ENCODE measurements at regions not wholly inside any gene's neighbourhood (a gene's known extent, or its start where the extent isn't known, plus 50 kb on each side); places are given as distances from the start of the nearest gene placed in this dataset.

DNA sequence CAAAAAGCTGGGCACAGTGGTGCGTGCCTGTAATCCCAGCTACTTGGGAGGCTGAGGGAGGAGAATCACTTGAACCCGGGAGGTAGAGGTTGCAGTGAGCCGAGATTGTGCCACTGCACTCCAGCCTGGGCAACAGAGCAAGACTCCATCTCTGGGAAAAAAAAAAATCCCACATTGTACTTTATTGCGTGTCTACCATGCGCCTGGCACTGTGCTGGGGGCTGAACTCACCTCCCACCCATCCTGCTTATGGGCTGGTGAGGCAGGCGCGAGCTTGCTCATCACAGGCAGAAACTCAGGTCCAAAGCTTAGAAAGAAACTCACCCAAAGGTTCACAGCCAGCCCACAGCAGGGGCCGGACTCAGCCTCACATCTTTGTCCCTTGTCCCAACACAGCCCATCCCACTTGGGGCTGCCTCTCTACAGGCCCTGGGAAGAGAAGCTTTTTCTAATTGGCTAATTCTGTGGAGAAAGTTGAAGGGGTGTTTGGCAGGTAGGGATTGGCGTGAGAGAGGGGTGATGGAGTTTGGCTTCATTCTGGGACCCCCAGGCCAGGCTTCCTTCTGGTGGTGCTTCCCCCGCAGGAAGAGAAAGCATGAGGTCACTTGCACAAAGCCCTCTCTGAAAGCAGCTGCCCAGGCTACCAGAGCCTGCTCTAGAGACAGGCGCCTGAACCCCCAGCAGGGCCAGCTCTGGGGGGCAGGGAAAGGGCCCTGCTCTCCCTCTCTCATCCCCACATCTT is 122.6 kb upstream of the SMAD3 start:
- no peak for DNase-seq (ENCODE audit: low read depth in 1 of 2, low spot score in 1 of 2)

DNA sequence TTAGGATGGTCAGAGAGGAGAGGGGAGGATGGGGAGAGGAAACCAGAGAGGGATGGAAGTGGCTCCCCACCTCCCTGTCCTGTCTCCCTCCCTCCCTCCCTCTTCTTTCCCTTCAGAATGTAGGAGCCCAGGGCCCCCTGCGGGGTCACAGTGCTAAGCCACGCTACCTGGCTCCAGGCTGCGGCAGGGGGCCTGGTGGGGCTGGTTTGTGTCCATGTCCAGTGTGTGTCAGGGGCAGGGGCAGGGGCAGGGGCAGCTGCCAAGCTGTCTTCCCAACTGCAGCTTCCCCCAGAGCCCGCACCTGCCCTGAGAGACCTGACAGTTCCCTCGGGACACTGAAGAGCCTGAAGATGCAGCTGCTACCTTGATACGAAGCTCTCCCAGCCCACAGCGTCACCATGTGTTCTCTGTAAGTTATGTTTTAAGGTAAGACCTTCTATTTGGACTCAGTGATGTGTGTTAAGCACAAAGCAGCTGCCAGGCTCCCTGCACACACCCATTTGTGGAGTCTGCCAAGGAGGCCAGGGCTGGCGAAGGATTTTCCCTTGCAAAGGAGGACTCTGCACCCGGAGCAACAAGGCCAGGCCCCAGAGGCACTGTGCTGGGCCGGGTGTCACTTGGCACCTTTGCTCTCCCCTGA is 121.8 kb upstream of the SMAD3 start:
- DNase-seq (ENCODE audit: low read depth in 1 of 2, low spot score in 1 of 2): no peak

DNA sequence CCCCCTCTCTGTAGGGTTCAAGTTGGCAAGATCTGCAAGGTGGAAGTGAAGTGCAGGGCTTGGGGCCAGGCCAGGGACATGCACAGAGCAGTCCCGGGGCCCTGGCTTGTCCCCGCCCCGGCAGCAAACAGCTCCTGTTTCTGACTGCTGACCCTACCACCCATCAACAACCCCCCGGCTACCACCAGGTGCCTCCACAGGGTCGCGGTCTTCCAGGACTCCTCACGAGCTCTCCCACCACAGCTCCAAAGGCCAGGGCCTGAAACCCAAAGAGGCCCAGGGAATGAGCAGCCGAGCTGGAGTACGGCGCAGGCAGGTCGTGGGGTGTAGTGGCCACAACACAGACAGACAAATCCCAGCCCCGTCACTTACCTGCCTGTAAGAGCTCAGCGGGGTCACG is 121.3 kb upstream of the SMAD3 start:
- DNase-seq (ENCODE audit: low read depth in 1 of 2, low spot score in 1 of 2): no peak

DNA sequence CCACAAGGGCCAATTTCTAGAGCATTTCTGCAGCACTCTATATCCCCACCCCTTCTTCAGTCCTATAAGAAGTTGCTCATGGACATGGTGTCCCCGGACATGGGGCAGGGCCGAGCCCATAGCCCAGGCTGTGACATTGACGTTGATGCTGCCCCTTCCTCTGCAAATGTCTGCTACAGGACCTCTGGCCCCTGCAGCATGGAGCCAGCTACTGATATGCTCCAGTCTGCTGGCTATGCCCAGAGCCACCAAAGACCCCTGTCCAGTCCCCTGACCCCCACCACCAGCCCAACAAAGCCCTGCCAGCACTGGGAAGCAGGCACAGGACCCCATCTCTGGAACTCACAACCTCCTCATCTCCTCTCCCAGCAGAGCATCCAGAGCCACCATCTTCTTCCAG is 120.1 kb upstream of the SMAD3 start:
- DNase-seq (ENCODE audit: low read depth in 1 of 2, low spot score in 1 of 2): no peak

DNA sequence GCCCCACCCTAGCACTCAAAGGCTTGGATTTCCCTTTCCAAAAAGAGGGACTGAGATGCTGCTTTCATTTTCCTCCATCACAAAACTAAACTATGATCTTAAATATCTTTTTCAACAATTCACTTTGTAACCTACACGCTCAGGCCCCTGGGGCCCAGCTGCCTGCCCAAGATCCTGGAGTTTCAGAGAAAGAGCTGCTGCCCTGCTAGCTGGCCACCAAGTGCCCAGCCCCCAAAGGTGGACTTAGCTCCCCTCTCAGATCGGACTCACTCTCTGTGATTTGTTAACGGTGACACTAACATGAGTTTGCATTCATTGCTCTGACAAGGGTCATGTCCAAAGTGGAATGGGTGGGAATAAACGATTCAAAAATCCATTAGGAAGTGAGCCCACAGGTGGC is 119.6 kb upstream of the SMAD3 start:
- no peak for DNase-seq (ENCODE audit: low read depth in 1 of 2, low spot score in 1 of 2)

DNA sequence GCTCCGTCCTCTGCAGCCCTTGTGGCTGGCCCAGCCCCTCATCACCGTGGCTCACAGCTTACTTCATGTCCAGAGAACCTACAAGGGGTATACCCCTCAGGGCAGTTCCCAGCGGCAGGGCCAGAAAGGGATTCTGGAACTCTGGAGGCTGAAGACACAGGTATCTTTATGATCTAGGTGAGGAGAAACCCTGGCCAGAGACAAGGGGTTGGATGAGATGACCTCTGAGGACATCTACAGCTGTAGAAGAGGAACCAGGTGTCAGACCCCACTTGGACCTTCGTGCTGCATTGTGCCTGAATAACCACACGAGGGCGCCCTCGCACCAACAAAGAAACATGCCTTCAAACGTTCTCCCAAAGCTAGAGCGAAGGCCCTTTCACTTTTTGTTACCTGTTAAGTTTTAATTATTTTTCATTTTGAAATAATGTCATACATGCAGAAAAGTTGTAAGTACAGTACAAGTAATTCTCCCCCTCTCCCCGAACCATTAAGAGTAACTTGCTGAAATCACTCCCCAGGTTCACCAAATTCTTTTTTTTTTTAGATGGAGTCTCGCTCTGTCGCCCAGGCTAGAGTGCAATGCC is 118.7 kb upstream of the SMAD3 start:
- DNase-seq (ENCODE audit: low read depth in 1 of 2, low spot score in 1 of 2): peak; percentile 53 to 61

DNA sequence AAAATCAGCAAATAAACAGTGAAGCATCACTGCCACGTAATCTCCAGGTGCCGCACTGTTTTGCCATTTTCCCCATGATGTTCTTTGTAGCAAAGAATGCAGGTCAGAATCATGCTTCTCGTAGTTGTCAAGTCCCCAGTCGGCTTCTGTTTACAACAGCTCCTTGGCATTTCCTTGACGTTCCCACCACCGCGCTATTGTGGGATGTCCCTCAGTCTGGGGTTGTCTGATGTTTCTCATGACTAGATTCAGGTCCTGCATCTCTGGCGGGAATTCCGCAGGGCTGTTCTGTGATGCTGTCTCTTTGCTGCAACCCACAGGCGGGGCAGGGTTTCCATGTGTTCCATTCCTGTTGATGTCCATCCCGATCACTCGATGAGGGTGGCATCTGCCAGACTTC is 117.9 kb upstream of the SMAD3 start:
- DNase-seq (ENCODE audit: low read depth in 1 of 2, low spot score in 1 of 2): no peak

DNA sequence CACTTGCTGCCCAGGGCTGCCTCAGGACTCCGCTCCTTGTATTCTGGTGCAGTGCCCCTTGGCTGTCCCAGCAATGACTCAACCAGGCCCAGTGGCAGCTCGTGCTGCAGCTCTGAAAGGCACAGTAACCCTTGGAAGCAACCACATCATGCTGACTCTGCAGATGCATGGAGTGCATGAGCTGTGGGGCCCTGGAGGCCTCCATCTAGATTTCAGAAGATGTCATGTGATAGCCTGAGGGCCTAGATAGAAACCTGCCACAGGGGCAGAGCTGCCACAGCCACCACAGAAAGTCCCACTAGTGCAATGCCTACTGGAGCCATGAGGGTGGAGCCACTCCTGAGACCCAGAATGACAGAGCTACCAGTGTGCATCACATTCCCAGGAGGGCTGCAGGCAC is 117.1 kb upstream of the SMAD3 start:
- no peak for DNase-seq (ENCODE audit: low read depth in 1 of 2, low spot score in 1 of 2)

DNA sequence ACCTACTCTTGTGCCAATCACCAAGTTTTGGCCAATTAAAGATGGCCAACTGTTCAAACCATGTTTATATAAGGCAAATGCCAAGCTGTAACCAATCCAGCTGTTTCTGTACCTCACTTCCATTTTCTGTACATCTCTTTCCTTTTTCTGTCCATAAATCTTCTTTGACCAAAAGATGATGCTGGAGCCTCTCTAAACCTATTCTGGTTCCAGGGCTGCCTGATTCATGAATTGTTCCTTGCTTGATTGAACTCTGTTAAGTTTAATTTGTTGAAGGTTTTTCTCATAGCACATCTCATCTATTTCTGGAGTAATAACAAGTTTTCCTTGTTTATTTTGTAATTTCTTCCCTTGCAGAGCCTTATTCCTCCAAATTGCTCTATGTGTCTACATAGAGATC is 115.3 kb upstream of the SMAD3 start:
- no peak for DNase-seq (ENCODE audit: low read depth in 1 of 2, low spot score in 1 of 2)

DNA sequence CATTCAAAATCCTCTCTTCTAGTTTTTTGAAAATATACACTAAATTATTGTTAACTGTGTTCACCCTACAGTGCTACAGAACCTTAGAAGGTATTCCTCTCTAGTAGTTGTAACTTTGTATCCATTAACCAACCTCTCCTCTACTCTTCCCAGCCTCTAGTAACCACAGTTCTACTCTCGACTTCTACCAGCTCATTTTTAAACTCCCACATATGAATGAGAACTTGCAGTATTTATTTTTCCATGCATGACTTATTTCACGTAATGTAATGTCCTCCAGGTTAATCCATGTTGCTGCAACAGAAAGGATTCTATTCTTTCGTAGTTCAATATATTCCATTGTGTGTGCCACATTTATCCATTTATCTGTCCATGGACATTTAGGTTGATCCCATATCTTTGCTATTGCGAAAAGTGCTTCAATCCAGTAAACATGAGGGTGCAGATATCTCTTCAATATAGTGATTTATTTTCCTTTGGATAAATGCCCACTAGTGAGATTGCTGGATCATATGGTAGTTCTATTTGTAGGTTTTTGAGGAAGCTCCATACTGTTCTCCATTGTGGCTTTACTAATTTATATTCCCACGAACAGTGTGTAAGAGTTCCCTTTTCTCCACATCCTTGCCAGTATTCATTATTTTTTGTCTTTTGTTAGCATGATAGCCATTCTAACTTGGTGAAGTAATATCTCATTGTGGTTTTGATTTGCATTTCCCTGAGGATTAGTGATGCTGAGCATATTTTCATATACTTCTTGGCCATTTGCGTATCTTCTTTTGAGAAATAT is 113.7 kb upstream of the SMAD3 start:
- no peak for DNase-seq (ENCODE audit: low read depth in 1 of 2, low spot score in 1 of 2)

DNA sequence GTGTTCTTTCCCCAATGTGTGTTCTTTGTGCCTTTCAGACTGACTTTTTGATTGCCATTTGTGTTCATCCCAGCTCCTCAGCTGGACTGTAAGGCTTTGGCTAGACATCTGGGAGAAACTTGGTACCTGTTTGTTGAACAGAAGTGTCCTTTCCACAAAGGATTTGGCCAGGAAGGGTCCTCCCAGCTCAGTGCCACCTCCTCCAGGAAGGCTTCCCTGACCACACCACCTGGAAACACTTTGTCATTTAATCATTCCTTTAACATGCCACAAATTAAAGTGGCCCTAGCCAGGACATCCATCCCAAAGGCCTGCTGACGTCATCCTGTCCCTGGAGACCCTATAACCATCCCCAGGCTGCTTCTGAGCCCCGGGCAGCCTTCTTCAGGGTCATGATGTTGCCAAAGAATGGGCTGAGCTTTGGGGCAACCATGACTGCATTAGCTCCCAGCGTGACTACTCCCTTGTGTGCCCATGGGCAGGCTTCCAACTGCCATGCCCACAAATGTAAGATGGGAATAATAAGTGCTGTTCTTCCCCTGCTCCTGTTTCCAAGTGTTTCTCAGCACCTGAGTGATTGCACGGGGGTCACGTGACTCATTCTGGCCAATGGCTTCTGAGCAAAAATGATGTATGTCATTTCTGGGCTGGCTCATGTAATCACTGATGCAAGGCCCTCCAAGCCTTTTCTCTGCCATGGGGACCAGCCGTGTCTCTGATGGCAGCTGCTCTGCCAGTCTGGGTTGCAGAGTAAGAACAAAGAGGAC is 112.5 kb upstream of the SMAD3 start:
- DNase-seq (ENCODE audit: low read depth in 1 of 2, low spot score in 1 of 2): no peak

DNA sequence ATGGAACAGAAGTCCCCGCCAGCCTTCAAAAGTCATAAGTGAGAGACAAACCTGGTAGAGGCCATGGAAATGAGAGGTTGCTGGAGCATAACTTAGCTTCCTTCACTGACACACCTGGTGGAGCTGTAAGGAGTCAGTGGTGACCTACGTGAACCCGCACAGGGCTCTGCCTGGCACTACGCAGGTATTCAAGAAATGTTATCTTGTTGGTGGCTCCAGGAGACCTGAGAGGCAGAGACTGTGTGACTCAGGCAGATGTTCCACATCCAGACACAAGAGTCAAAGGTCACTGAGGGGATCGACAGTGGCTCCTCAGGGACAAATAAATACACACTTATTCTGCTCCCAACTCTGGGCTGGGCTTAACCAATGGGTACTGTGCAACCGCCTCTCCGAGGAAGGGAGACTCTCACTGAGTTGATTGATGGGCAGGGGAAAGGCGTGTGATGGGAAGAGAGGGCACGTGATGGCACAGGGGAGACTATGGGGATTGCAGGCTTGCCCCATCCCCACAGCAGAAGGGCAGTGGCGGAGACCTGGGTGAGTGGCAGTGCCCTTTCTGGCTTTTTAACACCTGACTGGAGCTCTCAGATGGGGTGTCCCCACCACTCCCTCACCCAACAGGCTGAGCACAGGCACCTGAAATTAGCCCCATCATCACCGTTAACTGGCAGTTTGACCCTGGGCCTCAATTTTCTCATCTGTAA is 111.7 kb upstream of the SMAD3 start:
- no peak for DNase-seq (ENCODE audit: low read depth in 1 of 2, low spot score in 1 of 2)

DNA sequence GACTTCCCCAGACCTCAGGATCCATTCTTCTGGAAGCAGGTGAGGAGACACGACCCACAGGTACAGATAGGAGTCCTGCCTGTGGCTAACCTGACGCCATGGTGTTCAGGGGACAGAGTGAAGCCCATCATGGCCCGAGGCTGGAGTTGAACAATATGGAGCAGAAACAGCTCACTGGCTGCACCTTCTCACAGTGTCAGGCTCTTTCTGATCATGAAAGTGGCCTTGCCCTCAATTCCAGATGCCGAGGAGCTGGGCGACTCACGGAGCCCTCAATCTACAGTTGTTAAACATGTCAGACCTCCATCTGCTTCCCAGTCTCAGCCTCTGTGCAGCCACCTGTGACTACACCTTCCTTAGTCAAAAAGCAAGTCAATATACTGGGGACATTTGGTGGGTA is 110.8 kb upstream of the SMAD3 start:
- DNase-seq (ENCODE audit: low read depth in 1 of 2, low spot score in 1 of 2): no peak

DNA sequence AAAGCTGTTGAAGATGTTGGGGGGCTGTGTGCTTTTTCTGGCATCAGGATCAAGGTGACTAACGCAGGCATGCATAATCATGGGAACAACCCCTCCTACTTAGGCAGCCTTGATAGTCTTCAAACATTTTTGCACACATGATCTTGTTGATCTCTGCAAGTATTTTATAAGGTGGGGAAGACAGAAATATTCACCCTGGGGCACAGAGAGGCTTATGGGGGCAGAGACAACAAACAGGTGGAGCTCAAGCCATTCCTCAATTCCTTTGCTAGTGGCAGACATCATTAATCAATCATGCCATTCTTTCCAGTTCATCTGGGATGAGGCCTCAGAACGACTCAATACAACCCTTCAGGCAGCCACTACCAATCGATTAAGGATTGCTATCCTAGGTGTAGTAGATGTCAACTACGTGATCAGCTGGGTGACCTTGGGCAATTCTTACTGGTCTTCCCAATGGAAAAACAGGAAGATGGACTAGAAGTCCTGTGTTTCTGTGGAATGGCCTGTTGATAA is 110.3 kb upstream of the SMAD3 start:
- no peak for DNase-seq (ENCODE audit: low read depth in 1 of 2, low spot score in 1 of 2)

DNA sequence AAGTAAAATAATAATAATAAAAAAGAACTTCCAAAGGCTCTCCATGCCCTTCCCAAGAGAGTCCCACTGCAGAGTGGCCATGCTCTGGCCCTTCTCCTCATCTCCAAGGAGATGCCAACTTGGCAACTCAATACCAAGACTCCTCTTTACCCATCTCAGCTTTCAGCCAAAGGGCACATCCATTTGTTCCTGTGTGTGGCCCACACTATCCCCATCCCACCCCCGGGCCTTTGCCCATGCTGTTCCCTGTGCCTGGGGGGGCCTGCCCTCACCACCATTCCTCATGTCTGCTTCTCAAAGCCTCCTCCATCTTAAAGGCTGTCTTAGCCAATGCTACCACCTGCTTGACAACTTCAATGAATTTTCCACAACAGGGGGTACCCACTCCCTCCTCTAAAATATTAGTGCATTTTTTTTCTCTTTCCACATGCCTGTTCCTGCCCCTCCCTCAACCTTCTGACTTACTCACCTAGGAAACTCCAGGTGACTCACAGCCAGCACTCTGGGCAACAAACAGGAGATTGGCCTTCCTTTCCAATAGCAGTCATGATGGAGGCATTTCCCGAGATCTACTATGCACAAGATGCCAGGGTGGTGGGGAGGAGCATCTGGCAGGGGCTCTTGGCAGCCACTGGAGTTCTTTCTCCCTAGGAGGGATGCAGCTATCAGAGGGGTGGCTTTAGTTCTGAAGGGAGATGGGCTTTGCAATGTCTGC is 109.4 kb upstream of the SMAD3 start:
- DNase-seq (ENCODE audit: low read depth in 1 of 2, low spot score in 1 of 2): no peak

DNA sequence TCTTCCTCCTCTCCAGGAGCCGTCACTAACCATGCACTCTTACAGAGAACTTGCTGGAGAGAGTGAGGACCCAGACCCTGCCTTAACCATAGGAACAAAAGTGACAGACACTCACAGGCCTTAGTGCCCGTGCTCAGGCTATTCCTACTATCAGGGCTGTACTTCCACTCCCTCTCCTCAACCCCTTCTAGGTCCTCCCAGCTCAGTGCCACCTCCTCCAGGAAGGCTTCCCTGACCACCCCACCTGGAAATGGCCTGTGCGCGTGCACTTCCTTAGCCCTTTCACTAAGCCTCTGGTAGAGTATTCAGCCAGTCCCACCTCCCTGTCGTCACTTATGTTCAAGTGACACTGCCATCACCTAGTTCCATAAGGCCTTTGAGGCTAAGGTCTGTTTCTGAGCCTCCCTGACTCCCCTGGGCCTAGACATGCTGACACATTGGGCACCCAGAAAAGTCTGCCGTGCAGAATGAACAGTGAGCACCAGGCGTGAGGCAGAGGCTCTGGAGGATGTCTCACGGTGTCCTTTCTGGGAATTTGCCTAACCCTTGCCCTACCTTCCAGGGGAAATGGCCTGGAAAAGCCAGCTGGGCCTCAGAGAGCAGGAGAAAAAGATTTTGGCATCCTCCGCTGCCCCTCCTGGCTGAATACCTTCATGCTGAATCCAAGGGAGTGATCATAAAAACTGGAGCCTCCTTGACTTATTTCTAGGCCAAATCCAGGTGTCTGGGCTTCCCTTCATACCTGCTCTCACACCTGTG is 108.6 kb upstream of the SMAD3 start:
- no peak for DNase-seq (ENCODE audit: low read depth in 1 of 2, low spot score in 1 of 2)

DNA sequence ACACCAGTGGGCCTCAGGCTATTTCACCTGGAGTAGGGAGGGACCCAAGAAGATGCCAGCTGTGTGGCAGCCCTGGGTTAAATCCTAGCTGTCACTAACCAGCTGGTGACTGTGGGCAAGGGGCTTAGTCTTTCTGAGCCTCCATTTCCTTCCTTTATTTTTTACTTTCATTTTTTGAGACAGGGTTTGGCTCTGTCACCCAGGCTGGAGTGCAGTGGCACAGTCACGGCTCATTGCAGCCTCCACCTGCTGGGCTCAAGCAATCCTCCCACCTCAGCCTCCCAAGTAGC is 108.0 kb upstream of the SMAD3 start:
- DNase-seq (ENCODE audit: low read depth in 1 of 2, low spot score in 1 of 2): no peak

DNA sequence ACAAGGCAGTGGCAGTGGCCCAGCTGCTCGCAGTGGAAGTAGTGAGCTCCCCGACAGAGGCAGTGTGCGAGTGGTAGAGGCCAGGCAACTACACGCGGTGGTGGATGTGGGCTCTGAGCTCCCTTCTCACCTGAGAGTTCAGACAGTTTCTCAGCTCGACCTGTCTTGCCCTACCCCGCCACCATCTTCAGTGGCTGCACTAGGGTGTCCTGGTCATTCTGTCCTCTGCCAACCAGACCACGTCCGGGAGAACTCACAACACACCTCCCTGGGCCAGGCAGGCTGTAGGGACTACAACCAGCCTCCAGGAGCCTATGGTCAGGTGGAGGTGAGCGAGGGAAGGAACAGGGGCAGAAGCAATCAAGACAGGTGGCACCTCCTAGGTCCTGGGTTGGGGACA is 106.3 kb upstream of the SMAD3 start:
- no peak for DNase-seq (ENCODE audit: low read depth in 1 of 2, low spot score in 1 of 2)

DNA sequence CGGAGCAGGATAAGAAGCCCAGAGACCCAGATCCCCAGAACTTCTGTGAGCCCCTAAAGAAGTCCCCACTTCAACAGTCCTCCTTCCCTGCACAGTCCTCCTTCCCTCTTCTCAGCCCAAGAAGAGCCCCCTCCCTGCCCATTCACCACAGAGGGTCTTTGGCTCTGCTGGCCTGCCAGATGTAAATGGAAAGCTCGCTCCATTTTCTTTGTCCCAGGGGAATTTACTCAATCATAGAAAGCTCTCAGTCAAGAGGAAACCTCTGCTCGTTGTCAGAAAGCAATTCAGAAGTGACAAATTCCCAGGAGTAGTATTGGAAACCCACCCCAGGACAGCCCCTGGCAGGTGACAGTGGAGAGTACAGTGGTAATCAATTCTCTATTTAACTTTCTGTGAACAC is 105.5 kb upstream of the SMAD3 start:
- no peak for DNase-seq (ENCODE audit: low read depth in 1 of 2, low spot score in 1 of 2)
